ENCODE measurements at regions not wholly inside any gene's neighbourhood (a gene's known extent, or its start where the extent isn't known, plus 50 kb on each side); places are given as distances from the start of the nearest gene placed in this dataset.
A peak's percentile ranks its signal among the peaks of the same experiment; 100 is the strongest.

GRCh38 chr14:100476012-100476822, 111.0 kb downstream of the BEGAIN start:
- no peaks in the 10 kb centered on the region for H3K27me3 ChIP-seq
- no peak for DNase-seq (ENCODE audit: low spot score in 2 of 2)
- no peaks in the 10 kb centered on the region for H3K9me3 ChIP-seq
- no peaks in the 10 kb centered on the region for H3K36me3 ChIP-seq
- TF ChIP-seq CTCF (IDR thresholded peaks at IDR 0.05): no peak
- no peak overlapping the region for H3K27ac ChIP-seq
- H3K4me3 ChIP-seq: no peak overlapping the region
- intact Hi-C loops (cut with DNase I): no loop called here
- no peaks in the 10 kb centered on the region for H3K4me1 ChIP-seq

GRCh38 chr14:100484531-100485267, 102.5 kb downstream of the BEGAIN start:
- Histone ChIP-seq H3K27me3 (no peaks in the 10 kb centered on the region), H3K27ac (no peak overlapping the region), H3K36me3 (peaks cover 0 to 14% of the 10 kb centered on the region in 2 donors), H3K4me3 (no peak overlapping the region), H3K9me3 (no peaks in the 10 kb centered on the region), H3K4me1 (no peaks in the 10 kb centered on the region)
- intact Hi-C loops (cut with DNase I): no loop called here
- DNase-seq (ENCODE audit: low spot score in 2 of 2): no peak
- TF ChIP-seq CTCF (IDR thresholded peaks at IDR 0.05): no peak

- intact Hi-C loops (cut with DNase I): no loop called here
- peak in 1 of 2 donors; percentile 75 for DNase-seq (ENCODE audit: low spot score in 2 of 2)
- Histone ChIP-seq H3K4me1 (no peaks in the 10 kb centered on the region), H3K9me3 (no peaks in the 10 kb centered on the region), H3K27me3 (no peaks in the 10 kb centered on the region), H3K36me3 (peaks cover 0 to 14% of the 10 kb centered on the region in 2 donors), H3K4me3 (no peak overlapping the region), H3K27ac (no peak overlapping the region)
- no peak for TF ChIP-seq CTCF (IDR thresholded peaks at IDR 0.05)
These were observed 101.0 kb downstream of the BEGAIN start for GRCh38 chr14:100486025-100486828.
